ENCODE measurements at regions not wholly inside any gene's neighbourhood (a gene's known extent, or its start where the extent isn't known, plus 50 kb on each side); places are given as distances from the start of the nearest gene placed in this dataset.

DNA sequence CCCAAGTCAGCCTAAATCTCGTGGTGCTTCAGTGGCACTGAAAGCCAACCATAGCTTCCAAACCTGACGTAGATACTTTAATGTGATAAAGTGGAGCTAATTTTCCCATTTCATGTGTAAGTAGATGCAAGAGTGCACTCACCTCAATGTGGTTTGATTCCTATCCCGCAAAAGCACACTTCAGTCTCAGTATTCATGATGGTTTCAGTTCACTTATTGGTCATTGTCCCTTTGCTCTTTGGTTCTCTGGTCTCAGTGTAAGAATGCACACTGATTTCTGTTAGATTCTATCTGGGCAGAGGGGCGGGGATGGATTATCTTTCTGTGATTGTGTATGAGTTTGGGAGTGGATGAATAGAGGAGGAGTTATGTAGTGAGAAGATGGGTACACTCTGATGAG lies 340.6 kb downstream of the KCNRG start:
- TF ChIP-seq EZH2 (IDR thresholded peaks at IDR 0.05; ENCODE audit: borderline replicate concordance): no peak
- no peak for TF ChIP-seq CTCF (IDR thresholded peaks at IDR 0.05; ENCODE audit: poor library complexity)
- TF ChIP-seq EZH2phosphoT487 (IDR thresholded peaks at IDR 0.05; ENCODE audit: low read depth, severe bottlenecking, unreplicated experiment): no peak

Data from hepatocyte (in vitro differentiated cells).